OCI-LY3 (cell line): ENCODE measurements at regions not wholly inside any gene's neighbourhood (a gene's known extent, or its start where the extent isn't known, plus 50 kb on each side); places are given as distances from the start of the nearest gene placed in this dataset.
"Not testable (repeated sequence)": the region's sequence is repeated elsewhere in the genome, so short reads cannot be mapped to it uniquely, and the experiment has no call there.

Experiments
- H2AFZ ChIP-seq: fragments of 200-600, 300-600 bp; shearing (Covaris generic); 2 replicates; pipeline ENCODE4 v1.6.0; 2014; ENCODE audit warnings: antibody characterized with exemption, low read depth, low read length
- H3K27ac ChIP-seq: fragments of 200-600, 300-600 bp; sonication (generic); 2 replicates; pipeline ENCODE4 v1.5.1; 2014; ENCODE audit warnings: mild to moderate bottlenecking, low read length, moderate library complexity, mixed read lengths
- H3K27me3 ChIP-seq: fragments of 200-600, 300-600 bp; sonication (generic); 2 replicates; pipeline ENCODE4 v1.6.1; 2014; ENCODE audit warnings: low read depth, low read length, mixed read lengths
- H3K36me3 ChIP-seq: fragments of 200-600, 300-600 bp; sonication (generic); replicated peaks from 2 replicates; pipeline ENCODE3; 2014; ENCODE audit warnings: low read depth, low read length, mixed read lengths
- H3K4me1 ChIP-seq: fragments of 300-600, 200-600 bp; sonication (generic); 2 replicates; pipeline ENCODE4 v1.6.1; 2014; ENCODE audit warnings: low read length, mixed read lengths
- H3K4me2 ChIP-seq: fragments of 200-600, 300-600 bp; sonication (generic); 2 replicates; pipeline ENCODE4 v1.6.1; 2014; ENCODE audit warnings: low read length, mixed read lengths
- H3K4me3 ChIP-seq: fragments of 300-600, 200-600 bp; sonication (generic); 2 replicates; pipeline ENCODE4 v1.5.1; 2014; ENCODE audit warnings: antibody characterized with exemption, mild to moderate bottlenecking, low read length, moderate library complexity
- H3K79me2 ChIP-seq: fragments of 300-600, 200-600 bp; shearing (Covaris generic); 2 replicates; pipeline ENCODE4 v1.6.1; 2014; ENCODE audit warnings: mild to moderate bottlenecking, low read length, mixed read lengths
- H3K9ac ChIP-seq: fragments of 300-600, 200-600 bp; shearing (Covaris generic); 2 replicates; pipeline ENCODE4 v1.6.0; 2014; ENCODE audit warnings: mild to moderate bottlenecking, low read length, moderate library complexity
- H3K9me3 ChIP-seq: fragments of 200-600, 300-600 bp; shearing (Covaris generic); 2 replicates; pipeline ENCODE4 v1.6.1; 2014; ENCODE audit warnings: low read length, mixed read lengths; ENCODE audit not compliant: insufficient read depth
- H4K20me1 ChIP-seq: fragments of 200-600, 300-600 bp; sonication (generic); 2 replicates; pipeline ENCODE4 v1.6.1; 2016; ENCODE audit warnings: low read length, mixed read lengths; ENCODE audit not compliant: insufficient read depth
- CTCF ChIP-seq: fragments of 200-600, 300-600 bp; sonication (generic); IDR thresholded peaks from 2 replicates; pipeline ENCODE4 v1.5.1; 2014; ENCODE audit warnings: antibody characterized with exemption, low read length, low read depth
- EZH2phosphoT487 ChIP-seq: fragments of 200-600 bp; shearing (Covaris generic); IDR thresholded peaks from 2 replicates; pipeline ENCODE4 v1.6.1; 2018; ENCODE audit warnings: antibody characterized with exemption, mixed run types, low read depth

- peaks cover 13% of the 10 kb centered on the region for H3K27me3 ChIP-seq
- no peaks in the 10 kb centered on the region for H4K20me1 ChIP-seq
- H3K27ac ChIP-seq: no peak overlapping the region
- no peaks in the 10 kb centered on the region for H3K36me3 ChIP-seq
- no peak overlapping the region for H3K4me2 ChIP-seq
- H3K4me1 ChIP-seq: peaks cover 13% of the 10 kb centered on the region
- no peaks in the 10 kb centered on the region for H3K9me3 ChIP-seq
- H3K4me3 ChIP-seq: no peak overlapping the region
- H2AFZ ChIP-seq: no peak overlapping the region
- H3K9ac ChIP-seq: no peak overlapping the region
- H3K79me2 ChIP-seq: no peaks in the 10 kb centered on the region
- no peak for TF ChIP-seq CTCF
- TF ChIP-seq EZH2phosphoT487: no peak
Observed at GRCh38 chr9:89686621-89687020, 81.8 kb downstream of the GADD45G start.

- H3K79me2 ChIP-seq: no peaks in the 10 kb centered on the region
- H4K20me1 ChIP-seq: no peaks in the 10 kb centered on the region
- TF ChIP-seq CTCF (no peak), EZH2phosphoT487 (no peak)
- peaks cover 13% of the 10 kb centered on the region for H3K27me3 ChIP-seq
- H3K27ac ChIP-seq: no peak overlapping the region
- H3K4me2 ChIP-seq: no peak overlapping the region
- no peaks in the 10 kb centered on the region for H3K36me3 ChIP-seq
- H3K4me3 ChIP-seq: no peak overlapping the region
- peaks cover 18% of the 10 kb centered on the region for H3K4me1 ChIP-seq
- no peak overlapping the region for H3K9ac ChIP-seq
- H3K9me3 ChIP-seq: no peaks in the 10 kb centered on the region
- no peak overlapping the region for H2AFZ ChIP-seq
Observed at GRCh38 chr9:89687188-89687587, 82.4 kb downstream of the GADD45G start.

- H3K79me2 ChIP-seq: no peaks in the 10 kb centered on the region
- H3K4me2 ChIP-seq: no peak overlapping the region
- H4K20me1 ChIP-seq: no peaks in the 10 kb centered on the region
- no peak for TF ChIP-seq CTCF
- no peak for TF ChIP-seq EZH2phosphoT487
- H2AFZ ChIP-seq: no peak overlapping the region
- no peak overlapping the region for H3K4me3 ChIP-seq
- no peak overlapping the region for H3K27ac ChIP-seq
- peaks cover 13% of the 10 kb centered on the region for H3K27me3 ChIP-seq
- H3K36me3 ChIP-seq: no peaks in the 10 kb centered on the region
- no peak overlapping the region for H3K9ac ChIP-seq
- H3K4me1 ChIP-seq: peaks cover 20% of the 10 kb centered on the region
- H3K9me3 ChIP-seq: no peaks in the 10 kb centered on the region
Observed at GRCh38 chr9:89687848-89688247, 83.0 kb downstream of the GADD45G start.

GRCh38 chr9:89689321-89689720, 84.5 kb downstream of the GADD45G start:
- not testable (repeated sequence) for H3K79me2 ChIP-seq, H3K4me3 ChIP-seq, H4K20me1 ChIP-seq, H3K9me3 ChIP-seq, H3K36me3 ChIP-seq, H3K4me2 ChIP-seq, H2AFZ ChIP-seq, H3K27ac ChIP-seq, H3K9ac ChIP-seq
- peaks cover 17% of the 10 kb centered on the region for H3K27me3 ChIP-seq
- peaks cover 20% of the 10 kb centered on the region for H3K4me1 ChIP-seq

GRCh38 chr9:89690334-89690912, 85.6 kb downstream of the GADD45G start:
- Histone ChIP-seq H4K20me1 (no peaks in the 10 kb centered on the region), H3K9ac (no peak overlapping the region), H3K4me1 (peaks cover 20% of the 10 kb centered on the region), H3K27me3 (peaks cover 17% of the 10 kb centered on the region), H3K27ac (no peak overlapping the region), H3K9me3 (no peaks in the 10 kb centered on the region), H2AFZ (no peak overlapping the region), H3K36me3 (no peaks in the 10 kb centered on the region), H3K4me2 (no peak overlapping the region; the same call in 1 of the 2 replicates), H3K4me3 (no peak overlapping the region), H3K79me2 (no peaks in the 10 kb centered on the region)
- TF ChIP-seq EZH2phosphoT487: no peak
- no peak for TF ChIP-seq CTCF
